ENCODE measurements at regions not wholly inside any gene's neighbourhood (a gene's known extent, or its start where the extent isn't known, plus 50 kb on each side); places are given as distances from the start of the nearest gene placed in this dataset.

- H3K18ac ChIP-seq (ENCODE audit: low read length), result no peak overlapping the region
- H3K79me2 ChIP-seq (ENCODE audit: control insufficient read depth, insufficient read depth, low read length, poor library complexity), result no peaks in the 10 kb centered on the region
- H4K8ac ChIP-seq (ENCODE audit: low read depth, low read length), result no peak overlapping the region
- no peak overlapping the region for H4K12ac ChIP-seq (ENCODE audit: low read depth, low read length)
- no peak overlapping the region for H3K23ac ChIP-seq (ENCODE audit: low read length)
- no peak overlapping the region for H3K27ac ChIP-seq (ENCODE audit: low read depth, low read length)
- no peak overlapping the region for H2BK120ac ChIP-seq (ENCODE audit: insufficient read depth, low read length, poor library complexity)
- no peak overlapping the region for H3K4me2 ChIP-seq (ENCODE audit: low read length)
- no peaks in the 10 kb centered on the region for H3K9me3 ChIP-seq (ENCODE audit: insufficient read depth, low read depth, low read length)
- H3K79me1 ChIP-seq (ENCODE audit: low read length), result no peaks in the 10 kb centered on the region
- no peaks in the 10 kb centered on the region for H3K36me3 ChIP-seq (ENCODE audit: control insufficient read depth in 1 of 2, insufficient read depth in 2 of 2, low read length in 2 of 2)
- no peak for DNase-seq
- no peaks in the 10 kb centered on the region for H3K4me1 ChIP-seq (ENCODE audit: control insufficient read depth in 1 of 2, insufficient read depth in 2 of 2, low read length in 2 of 2)
- H3K9ac ChIP-seq (ENCODE audit: low read length), result no peak overlapping the region
- no peak overlapping the region for H2BK5ac ChIP-seq (ENCODE audit: low read depth, low read length, poor library complexity)
- no peak overlapping the region for H3K14ac ChIP-seq (ENCODE audit: low read length)
- H4K91ac ChIP-seq (ENCODE audit: low read depth, low read length), result no peak overlapping the region
- H3K4me3 ChIP-seq (ENCODE audit: low read depth, low read length), result no peak overlapping the region
- H2AFZ ChIP-seq (ENCODE audit: insufficient read depth, low read length, poor library complexity), result no peak overlapping the region
- H3K4ac ChIP-seq (ENCODE audit: low read depth, low read length), result no peak overlapping the region
- WGBS (ENCODE audit: extremely low coverage, insufficient coverage, insufficient read length), result no CpG with 5 or more reads among the region's 3 CpGs
- H2AK5ac ChIP-seq (ENCODE audit: low read length), result no peak overlapping the region
- H2BK12ac ChIP-seq (ENCODE audit: low read length), result no peak overlapping the region
- no peaks in the 10 kb centered on the region for H3K27me3 ChIP-seq (ENCODE audit: insufficient read depth, low read length)
Observed at GRCh38 chr3:178048768-178049167, 487.5 kb upstream of the KCNMB2 start.

DNA sequence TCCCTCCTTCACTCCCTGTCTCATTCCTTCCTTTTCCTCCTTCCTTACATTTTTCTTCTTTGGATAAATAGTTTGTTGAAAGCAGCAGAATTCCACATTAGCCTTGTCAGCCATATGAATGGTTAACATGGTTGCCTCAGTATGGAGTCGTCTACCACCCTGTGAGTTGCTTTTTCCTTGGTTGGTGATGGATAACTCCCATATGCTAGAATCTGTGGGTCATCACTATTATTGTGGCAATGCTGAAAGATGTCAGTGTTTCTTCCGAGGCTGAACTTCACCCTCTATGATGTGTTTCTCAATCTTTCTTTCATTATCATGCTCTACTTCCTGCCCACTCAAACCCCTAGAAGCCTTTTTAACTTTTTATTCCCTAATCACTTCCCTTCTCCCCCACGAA is 481.8 kb upstream of the KCNMB2 start:
- no peak overlapping the region for H2BK5ac ChIP-seq (ENCODE audit: low read depth, low read length, poor library complexity)
- H3K14ac ChIP-seq (ENCODE audit: low read length), result no peak overlapping the region
- H3K27me3 ChIP-seq (ENCODE audit: insufficient read depth, low read length), result no peaks in the 10 kb centered on the region
- H3K4me3 ChIP-seq (ENCODE audit: low read depth, low read length), result no peak overlapping the region
- no peak overlapping the region for H2AK5ac ChIP-seq (ENCODE audit: low read length)
- H3K18ac ChIP-seq (ENCODE audit: low read length), result no peak overlapping the region
- no peak overlapping the region for H2BK120ac ChIP-seq (ENCODE audit: insufficient read depth, low read length, poor library complexity)
- H3K9me3 ChIP-seq (ENCODE audit: insufficient read depth, low read depth, low read length), result no peaks in the 10 kb centered on the region
- H3K4me2 ChIP-seq (ENCODE audit: low read length), result no peak overlapping the region
- no peak overlapping the region for H3K4ac ChIP-seq (ENCODE audit: low read depth, low read length)
- no peak overlapping the region for H3K27ac ChIP-seq (ENCODE audit: low read depth, low read length)
- no peak overlapping the region for H4K8ac ChIP-seq (ENCODE audit: low read depth, low read length)
- no peaks in the 10 kb centered on the region for H3K79me1 ChIP-seq (ENCODE audit: low read length)
- H2AFZ ChIP-seq (ENCODE audit: insufficient read depth, low read length, poor library complexity), result no peak overlapping the region
- no peak overlapping the region for H3K9ac ChIP-seq (ENCODE audit: low read length)
- DNase-seq, result no peak
- H4K91ac ChIP-seq (ENCODE audit: low read depth, low read length), result no peak overlapping the region
- H3K4me1 ChIP-seq (ENCODE audit: control insufficient read depth in 1 of 2, insufficient read depth in 2 of 2, low read length in 2 of 2), result no peaks in the 10 kb centered on the region
- no peaks in the 10 kb centered on the region for H3K36me3 ChIP-seq (ENCODE audit: control insufficient read depth in 1 of 2, insufficient read depth in 2 of 2, low read length in 2 of 2)
- no peaks in the 10 kb centered on the region for H3K79me2 ChIP-seq (ENCODE audit: control insufficient read depth, insufficient read depth, low read length, poor library complexity)
- H4K12ac ChIP-seq (ENCODE audit: low read depth, low read length), result no peak overlapping the region
- WGBS (ENCODE audit: extremely low coverage, insufficient coverage, insufficient read length), result 100% methylated on average over 1 of the region's 3 CpGs
- no peak overlapping the region for H3K23ac ChIP-seq (ENCODE audit: low read length)
- no peak overlapping the region for H2BK12ac ChIP-seq (ENCODE audit: low read length)

DNA sequence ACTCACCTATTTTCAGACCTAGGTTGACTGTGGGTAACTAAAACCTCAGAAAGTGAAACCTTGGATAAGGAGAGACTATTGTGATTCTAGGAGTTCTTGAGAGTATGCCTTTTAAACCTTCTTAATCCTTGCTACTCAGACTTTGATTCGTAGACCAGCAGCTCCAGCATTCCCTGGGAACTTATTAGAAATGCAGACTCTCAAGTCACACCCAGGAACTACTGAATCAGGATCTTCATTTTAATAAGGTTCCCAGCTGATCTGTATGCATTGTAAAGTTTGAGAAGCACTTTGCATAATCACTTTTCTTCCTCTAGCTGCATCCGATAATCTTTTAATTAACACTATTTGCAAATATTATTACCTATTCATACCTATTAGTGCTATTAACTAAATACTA is 480.3 kb upstream of the KCNMB2 start:
- Histone ChIP-seq H3K23ac (ENCODE audit: low read length) (no peak overlapping the region), H3K4me1 (ENCODE audit: control insufficient read depth in 1 of 2, insufficient read depth in 2 of 2, low read length in 2 of 2) (no peaks in the 10 kb centered on the region), H3K4me2 (ENCODE audit: low read length) (no peak overlapping the region), H3K27me3 (ENCODE audit: insufficient read depth, low read length) (no peaks in the 10 kb centered on the region), H3K4ac (ENCODE audit: low read depth, low read length) (no peak overlapping the region), H3K9ac (ENCODE audit: low read length) (no peak overlapping the region), H3K14ac (ENCODE audit: low read length) (no peak overlapping the region), H4K8ac (ENCODE audit: low read depth, low read length) (no peak overlapping the region), H3K9me3 (ENCODE audit: insufficient read depth, low read depth, low read length) (no peaks in the 10 kb centered on the region), H3K27ac (ENCODE audit: low read depth, low read length) (no peak overlapping the region), H3K79me2 (ENCODE audit: control insufficient read depth, insufficient read depth, low read length, poor library complexity) (no peaks in the 10 kb centered on the region), H2BK5ac (ENCODE audit: low read depth, low read length, poor library complexity) (no peak overlapping the region), H2AK5ac (ENCODE audit: low read length) (no peak overlapping the region), H2AFZ (ENCODE audit: insufficient read depth, low read length, poor library complexity) (no peak overlapping the region), H3K79me1 (ENCODE audit: low read length) (no peaks in the 10 kb centered on the region), H2BK12ac (ENCODE audit: low read length) (no peak overlapping the region), H4K12ac (ENCODE audit: low read depth, low read length) (no peak overlapping the region), H2BK120ac (ENCODE audit: insufficient read depth, low read length, poor library complexity) (no peak overlapping the region), H3K4me3 (ENCODE audit: low read depth, low read length) (no peak overlapping the region), H3K36me3 (ENCODE audit: control insufficient read depth in 1 of 2, insufficient read depth in 2 of 2, low read length in 2 of 2) (no peaks in the 10 kb centered on the region), H3K18ac (ENCODE audit: low read length) (no peak overlapping the region), H4K91ac (ENCODE audit: low read depth, low read length) (no peak overlapping the region)
- DNase-seq, result no peak
- WGBS (ENCODE audit: extremely low coverage, insufficient coverage, insufficient read length), result no CpG with 5 or more reads among the region's 2 CpGs

DNA sequence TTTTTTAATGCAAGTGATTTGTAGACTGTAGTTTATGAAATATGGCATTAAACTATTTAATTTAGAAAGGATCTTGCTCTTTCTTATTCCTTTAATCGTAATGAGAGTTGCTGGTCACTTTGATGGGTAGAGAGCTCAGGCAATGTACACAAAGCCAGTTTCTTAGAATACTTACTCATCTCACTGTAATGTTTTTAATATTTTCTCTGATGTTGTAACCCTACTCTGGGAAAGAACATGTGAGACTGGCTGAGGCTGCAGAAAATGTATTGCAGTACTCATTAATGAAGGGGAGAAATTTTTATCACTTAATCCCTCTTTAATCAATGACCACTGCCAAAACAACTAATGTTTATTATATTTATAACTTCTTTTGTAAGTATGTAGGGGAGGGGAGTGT is 479.4 kb upstream of the KCNMB2 start:
- Histone ChIP-seq H3K4me1 (ENCODE audit: control insufficient read depth in 1 of 2, insufficient read depth in 2 of 2, low read length in 2 of 2) (no peaks in the 10 kb centered on the region), H3K79me2 (ENCODE audit: control insufficient read depth, insufficient read depth, low read length, poor library complexity) (no peaks in the 10 kb centered on the region), H3K4me3 (ENCODE audit: low read depth, low read length) (no peak overlapping the region), H2BK5ac (ENCODE audit: low read depth, low read length, poor library complexity) (no peak overlapping the region), H3K9me3 (ENCODE audit: insufficient read depth, low read depth, low read length) (no peaks in the 10 kb centered on the region), H3K18ac (ENCODE audit: low read length) (no peak overlapping the region), H3K4ac (ENCODE audit: low read depth, low read length) (no peak overlapping the region), H2BK12ac (ENCODE audit: low read length) (no peak overlapping the region), H4K91ac (ENCODE audit: low read depth, low read length) (no peak overlapping the region), H3K36me3 (ENCODE audit: control insufficient read depth in 1 of 2, insufficient read depth in 2 of 2, low read length in 2 of 2) (no peaks in the 10 kb centered on the region), H2AK5ac (ENCODE audit: low read length) (no peak overlapping the region), H3K4me2 (ENCODE audit: low read length) (no peak overlapping the region), H4K8ac (ENCODE audit: low read depth, low read length) (no peak overlapping the region), H3K14ac (ENCODE audit: low read length) (no peak overlapping the region), H3K23ac (ENCODE audit: low read length) (no peak overlapping the region), H3K79me1 (ENCODE audit: low read length) (no peaks in the 10 kb centered on the region), H2BK120ac (ENCODE audit: insufficient read depth, low read length, poor library complexity) (no peak overlapping the region), H3K27me3 (ENCODE audit: insufficient read depth, low read length) (no peaks in the 10 kb centered on the region), H3K27ac (ENCODE audit: low read depth, low read length) (no peak overlapping the region), H3K9ac (ENCODE audit: low read length) (no peak overlapping the region), H4K12ac (ENCODE audit: low read depth, low read length) (no peak overlapping the region), H2AFZ (ENCODE audit: insufficient read depth, low read length, poor library complexity) (no peak overlapping the region)
- no CpG with 5 or more reads among the region's 1 CpG for WGBS (ENCODE audit: extremely low coverage, insufficient coverage, insufficient read length)
- DNase-seq, result peak in 1 of 2 donors; percentile 10

All from trophoblast cell (in vitro differentiated cells and primary cell).